GM12873 (cell line): ENCODE measurements at regions not wholly inside any gene's neighbourhood (a gene's known extent, or its start where the extent isn't known, plus 50 kb on each side); places are given as distances from the start of the nearest gene placed in this dataset.

Source experiments
- TF ChIP-seq, protein P1 (sequence below): IDR thresholded peaks from 2 replicates; pipeline ENCODE4 v1.5.1; 2012; ENCODE audit warnings: low read depth, mild to moderate bottlenecking, moderate library complexity, low read length, control low read depth; ENCODE audit not compliant: insufficient read depth; ENCODE audit errors: missing control alignments

DNA sequence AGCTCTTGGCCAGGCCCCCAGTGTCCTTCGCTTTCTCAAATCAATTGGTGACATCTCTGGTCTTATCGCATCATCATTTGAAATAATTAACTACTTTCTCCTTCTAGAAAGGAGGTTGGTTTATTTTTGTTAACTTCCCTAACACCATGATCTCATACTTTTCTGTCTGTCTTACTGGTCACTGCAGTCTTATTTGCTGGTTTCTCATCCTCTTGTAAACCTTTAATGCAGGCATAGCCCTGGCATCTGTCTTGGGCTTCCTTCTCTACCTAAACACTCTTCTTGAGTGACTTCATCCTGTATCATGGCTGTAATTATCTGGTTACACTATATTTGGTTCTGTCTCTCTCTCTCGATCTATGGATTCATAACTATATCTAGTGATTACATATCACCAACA lies 152.8 kb downstream of the CYSLTR2 start:
- TF ChIP-seq, protein P1, sequence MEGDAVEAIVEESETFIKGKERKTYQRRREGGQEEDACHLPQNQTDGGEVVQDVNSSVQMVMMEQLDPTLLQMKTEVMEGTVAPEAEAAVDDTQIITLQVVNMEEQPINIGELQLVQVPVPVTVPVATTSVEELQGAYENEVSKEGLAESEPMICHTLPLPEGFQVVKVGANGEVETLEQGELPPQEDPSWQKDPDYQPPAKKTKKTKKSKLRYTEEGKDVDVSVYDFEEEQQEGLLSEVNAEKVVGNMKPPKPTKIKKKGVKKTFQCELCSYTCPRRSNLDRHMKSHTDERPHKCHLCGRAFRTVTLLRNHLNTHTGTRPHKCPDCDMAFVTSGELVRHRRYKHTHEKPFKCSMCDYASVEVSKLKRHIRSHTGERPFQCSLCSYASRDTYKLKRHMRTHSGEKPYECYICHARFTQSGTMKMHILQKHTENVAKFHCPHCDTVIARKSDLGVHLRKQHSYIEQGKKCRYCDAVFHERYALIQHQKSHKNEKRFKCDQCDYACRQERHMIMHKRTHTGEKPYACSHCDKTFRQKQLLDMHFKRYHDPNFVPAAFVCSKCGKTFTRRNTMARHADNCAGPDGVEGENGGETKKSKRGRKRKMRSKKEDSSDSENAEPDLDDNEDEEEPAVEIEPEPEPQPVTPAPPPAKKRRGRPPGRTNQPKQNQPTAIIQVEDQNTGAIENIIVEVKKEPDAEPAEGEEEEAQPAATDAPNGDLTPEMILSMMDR = no peak

DNA sequence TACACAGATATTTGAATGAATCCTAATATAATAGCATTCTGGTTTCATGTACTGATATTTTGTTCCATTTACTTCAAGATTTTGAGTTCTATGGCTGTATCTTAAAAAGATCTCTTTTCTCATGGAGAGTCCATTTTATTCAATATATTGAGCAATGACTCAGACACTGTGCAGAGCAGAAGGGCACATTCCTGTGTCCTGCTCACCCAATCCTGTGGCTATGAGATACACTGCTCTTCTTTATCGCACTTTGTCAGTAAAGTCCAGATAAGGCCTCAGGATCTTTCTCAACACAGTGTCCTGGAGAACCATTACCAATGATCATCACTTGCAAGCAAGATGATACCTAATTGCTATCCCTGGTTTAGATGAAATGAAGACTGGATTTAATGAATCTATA lies 155.0 kb downstream of the CYSLTR2 start:
- TF ChIP-seq, protein P1 = no peak

DNA sequence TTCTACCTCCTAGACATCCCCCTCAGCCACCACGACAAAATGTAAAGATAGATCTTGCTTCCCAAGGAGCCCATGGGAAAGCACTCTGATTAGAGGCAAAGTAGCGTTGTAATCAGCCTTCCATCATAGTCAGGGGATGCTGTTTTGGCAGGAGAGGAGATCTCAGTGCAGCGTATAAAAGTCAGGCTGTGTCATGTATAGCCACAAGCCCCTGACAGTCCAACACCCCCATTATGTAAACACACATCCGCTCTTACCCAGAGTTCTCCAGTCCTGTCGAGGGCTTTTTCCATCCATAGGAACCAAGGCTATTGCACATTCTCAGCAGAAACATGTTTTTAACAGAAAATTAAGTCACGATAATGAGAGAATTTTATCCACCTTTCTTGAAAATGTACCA lies 156.3 kb downstream of the CYSLTR2 start:
- TF ChIP-seq, protein P1 = no peak

DNA sequence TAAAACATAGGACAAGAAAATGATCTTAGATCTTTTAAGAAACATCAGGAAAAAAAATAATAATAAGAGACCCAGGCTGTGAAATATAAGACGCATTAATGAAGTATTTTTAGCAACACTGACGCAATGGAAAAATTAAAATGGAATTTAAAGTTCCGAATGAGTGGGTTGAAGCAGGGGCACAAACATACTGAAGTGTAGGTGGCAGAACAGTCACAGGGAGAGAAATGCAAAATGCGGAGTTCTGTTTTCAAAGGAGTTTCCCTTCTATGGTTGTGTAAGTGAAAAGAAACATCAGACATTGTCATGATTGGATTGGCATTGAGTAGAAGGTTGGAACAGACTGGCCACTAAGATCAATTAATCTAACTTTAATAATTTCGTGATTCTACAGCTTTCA lies 159.8 kb downstream of the CYSLTR2 start:
- TF ChIP-seq, protein P1 = no peak

DNA sequence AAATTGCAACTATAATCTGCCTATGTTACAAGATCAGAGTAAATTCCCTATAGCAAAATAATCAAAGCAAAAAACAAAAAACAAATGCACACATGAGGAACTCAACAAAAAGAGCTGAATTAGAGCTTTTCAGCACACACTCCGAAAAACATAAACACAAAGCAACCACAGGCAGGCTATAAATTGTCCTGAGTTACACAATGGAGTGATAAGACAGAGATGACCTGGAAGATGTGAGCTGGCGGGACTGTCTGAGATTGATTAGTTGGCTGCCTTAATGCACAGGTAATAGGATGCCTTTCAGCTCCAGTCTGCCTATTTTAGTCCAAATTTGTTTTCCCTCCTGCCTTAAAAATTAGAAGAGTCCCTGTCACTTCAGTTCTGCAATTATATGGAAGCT lies 159.0 kb upstream of the FNDC3A start:
- TF ChIP-seq, protein P1 = no peak

DNA sequence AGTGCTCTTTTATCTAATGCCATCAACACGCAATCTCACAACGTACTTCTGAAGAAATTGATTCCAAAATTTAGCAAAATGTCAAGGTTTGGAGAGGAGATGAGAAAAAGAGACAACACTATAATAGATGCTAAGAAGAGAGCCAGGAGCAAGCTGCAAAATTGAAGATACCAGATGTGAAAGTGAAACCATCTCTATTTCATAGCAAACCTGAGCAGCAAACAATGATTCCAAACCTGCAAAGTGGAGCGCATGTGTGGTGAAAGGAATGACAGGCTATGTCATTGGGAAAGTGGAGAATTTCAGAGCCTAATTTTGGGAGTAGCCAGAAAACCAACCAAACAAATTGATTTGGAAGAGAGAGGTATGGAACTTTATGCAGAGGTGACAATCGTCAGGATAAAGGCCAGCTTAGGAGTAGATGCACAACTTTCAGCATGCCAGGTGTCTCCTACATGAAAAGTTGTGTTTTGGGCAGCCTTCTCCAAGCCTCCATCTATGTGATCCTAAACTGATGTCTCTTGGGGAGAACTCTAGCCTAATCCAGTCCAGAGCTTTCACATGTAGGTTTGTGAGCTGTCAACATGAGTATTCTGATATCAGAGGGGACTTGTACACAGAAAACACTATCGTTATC lies 158.4 kb upstream of the FNDC3A start:
- TF ChIP-seq, protein P1 = no peak

DNA sequence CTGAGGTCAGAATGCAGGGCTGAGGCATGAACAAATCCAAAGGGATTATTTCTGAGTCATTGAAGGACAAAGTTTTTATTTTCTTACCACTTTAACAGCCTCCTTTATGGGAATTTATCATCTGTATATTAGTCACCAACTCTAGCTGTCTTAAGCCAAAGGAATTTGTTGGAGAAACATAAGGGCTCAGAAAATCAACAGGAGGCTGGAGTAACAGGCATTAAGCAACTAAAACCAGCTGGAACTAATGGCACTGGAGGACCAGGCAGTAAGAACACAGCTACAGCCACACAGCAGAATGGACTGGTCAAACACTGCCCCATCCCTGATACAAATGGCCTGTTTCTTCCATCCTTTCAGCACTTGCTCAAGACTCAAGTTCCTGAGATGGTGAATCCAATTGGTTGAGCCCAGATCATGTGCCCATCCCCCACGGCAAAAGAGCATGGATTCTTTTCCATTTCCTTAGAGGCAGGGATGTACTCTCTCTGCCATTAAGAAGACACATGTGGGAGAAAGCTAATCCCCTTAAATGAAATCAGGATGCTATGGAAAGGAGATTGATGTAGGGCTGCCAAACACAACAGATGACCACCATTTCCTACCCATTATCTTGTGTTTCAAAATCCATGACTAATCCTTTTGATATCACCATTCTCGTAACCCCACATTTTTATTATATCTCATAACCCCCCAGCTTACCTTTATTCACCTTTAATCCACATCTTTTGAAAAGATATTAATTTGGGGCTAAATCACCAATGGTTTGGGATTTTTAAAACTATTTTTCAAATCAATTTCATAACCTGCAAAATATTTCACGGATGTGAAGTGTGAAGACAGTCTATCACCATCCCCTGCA lies 157.0 kb upstream of the FNDC3A start:
- TF ChIP-seq, protein P1 = no peak
